GM12865 (cell line): ENCODE measurements at regions not wholly inside any gene's neighbourhood (a gene's known extent, or its start where the extent isn't known, plus 50 kb on each side); places are given as distances from the start of the nearest gene placed in this dataset.
"Not testable (repeated sequence)": the region's sequence is repeated elsewhere in the genome, so short reads cannot be mapped to it uniquely, and the experiment has no call there.

ENCODE experiments used
- DNase-seq: peaks from one replicate; pipeline ENCODE4 v3.0.0; 2010; ENCODE audit warnings: low read depth
- H3K4me3 ChIP-seq: 2 replicates; pipeline ENCODE4 v1.5.1; 2011; ENCODE audit warnings: mild to moderate bottlenecking, low read depth, low read length, control low read depth
- TF ChIP-seq, protein P1 (sequence below): IDR thresholded peaks from 2 replicates; pipeline ENCODE4 v1.5.1; 2011; ENCODE audit warnings: low read length, control low read depth, low read depth, inconsistent platforms; ENCODE audit not compliant: insufficient read depth; ENCODE audit errors: missing control alignments

DNA sequence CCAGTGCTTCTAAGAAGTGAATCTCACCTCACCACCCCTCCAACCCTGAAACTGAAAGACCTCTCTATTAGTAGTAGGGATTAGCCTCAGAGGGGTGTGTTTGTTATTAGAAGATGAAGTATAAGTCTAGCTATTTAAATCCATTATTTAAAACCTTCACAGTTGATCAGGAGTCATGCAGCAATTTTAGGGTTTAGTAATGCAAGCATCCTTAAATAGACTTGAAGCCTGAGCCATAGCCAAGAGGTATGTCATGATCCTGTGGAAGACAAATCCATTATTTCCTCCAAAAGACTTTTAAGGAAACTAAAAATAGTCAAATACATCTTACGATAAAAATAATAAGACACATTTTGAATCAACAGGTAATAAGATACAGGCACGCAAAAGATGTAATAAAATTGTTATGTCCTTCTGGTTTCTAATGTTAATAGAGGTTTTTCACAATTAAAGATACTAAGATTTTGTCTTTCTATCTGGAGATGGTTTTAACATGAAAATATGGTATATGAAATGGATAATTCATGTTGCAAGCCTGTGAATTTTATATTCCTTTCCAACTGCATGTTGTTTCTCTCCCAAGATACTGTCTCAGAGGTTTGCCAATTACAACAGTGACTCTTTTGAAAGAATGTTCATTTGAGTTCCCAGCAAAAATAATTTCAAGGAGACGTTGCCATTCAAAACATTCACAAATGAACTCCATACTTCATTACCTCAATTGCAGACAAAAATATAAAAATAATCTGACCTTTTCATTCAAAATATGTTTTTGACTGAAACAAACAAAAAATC, 68.0 kb downstream of the LUZP4 start:
- TF ChIP-seq, protein P1, sequence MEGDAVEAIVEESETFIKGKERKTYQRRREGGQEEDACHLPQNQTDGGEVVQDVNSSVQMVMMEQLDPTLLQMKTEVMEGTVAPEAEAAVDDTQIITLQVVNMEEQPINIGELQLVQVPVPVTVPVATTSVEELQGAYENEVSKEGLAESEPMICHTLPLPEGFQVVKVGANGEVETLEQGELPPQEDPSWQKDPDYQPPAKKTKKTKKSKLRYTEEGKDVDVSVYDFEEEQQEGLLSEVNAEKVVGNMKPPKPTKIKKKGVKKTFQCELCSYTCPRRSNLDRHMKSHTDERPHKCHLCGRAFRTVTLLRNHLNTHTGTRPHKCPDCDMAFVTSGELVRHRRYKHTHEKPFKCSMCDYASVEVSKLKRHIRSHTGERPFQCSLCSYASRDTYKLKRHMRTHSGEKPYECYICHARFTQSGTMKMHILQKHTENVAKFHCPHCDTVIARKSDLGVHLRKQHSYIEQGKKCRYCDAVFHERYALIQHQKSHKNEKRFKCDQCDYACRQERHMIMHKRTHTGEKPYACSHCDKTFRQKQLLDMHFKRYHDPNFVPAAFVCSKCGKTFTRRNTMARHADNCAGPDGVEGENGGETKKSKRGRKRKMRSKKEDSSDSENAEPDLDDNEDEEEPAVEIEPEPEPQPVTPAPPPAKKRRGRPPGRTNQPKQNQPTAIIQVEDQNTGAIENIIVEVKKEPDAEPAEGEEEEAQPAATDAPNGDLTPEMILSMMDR = no peak
- H3K4me3 ChIP-seq = no peak overlapping the region
- peak; percentile 32 for DNase-seq

DNA sequence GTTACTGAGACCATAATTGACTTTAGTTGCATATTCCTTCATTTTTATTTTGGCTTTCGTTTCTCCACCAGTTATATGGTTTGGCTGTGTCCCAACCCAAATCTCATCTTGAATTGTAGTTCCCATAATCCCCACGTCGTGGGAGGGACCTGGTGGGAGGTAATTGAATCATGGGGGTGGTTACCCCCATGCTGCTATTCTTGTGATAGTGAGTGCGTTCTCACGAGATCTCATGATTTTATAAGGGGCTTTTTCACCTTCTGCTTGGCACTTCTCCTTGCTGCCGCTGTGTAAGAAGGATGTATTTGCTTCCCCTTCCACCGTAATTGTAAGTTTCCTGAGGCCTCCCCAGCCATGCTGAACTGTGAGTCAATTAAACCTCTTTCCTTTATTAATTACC, 70.0 kb downstream of the LUZP4 start:
- not testable (repeated sequence) for H3K4me3 ChIP-seq, DNase-seq

DNA sequence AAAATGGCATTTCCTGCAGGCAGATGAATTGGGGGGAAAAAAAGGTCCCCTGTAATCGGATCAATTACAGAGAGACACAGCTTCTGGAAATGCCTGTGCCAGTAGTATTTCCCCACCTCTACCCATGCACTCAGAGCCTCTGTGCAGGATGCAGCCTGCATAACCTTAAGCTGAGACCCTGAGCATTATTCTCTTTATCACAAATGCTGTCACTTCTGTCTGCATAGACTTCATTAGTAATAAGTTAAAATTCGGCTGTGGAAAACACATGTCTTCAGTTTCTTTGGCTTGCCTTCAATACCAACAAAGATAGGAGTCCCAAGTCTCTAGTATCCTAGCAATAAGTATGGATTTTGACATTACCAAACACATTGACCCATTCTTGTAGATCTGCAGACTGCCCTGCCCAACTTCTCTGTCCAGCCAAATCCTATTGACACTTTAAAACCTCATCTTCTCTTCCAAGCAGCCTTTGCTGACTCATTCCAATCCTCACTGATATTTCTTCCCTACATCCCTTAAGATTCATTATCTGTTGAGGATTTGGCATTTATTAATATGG, 70.8 kb downstream of the LUZP4 start:
- no peak for DNase-seq
- TF ChIP-seq, protein P1 = no peak
- no peak overlapping the region for H3K4me3 ChIP-seq

DNA sequence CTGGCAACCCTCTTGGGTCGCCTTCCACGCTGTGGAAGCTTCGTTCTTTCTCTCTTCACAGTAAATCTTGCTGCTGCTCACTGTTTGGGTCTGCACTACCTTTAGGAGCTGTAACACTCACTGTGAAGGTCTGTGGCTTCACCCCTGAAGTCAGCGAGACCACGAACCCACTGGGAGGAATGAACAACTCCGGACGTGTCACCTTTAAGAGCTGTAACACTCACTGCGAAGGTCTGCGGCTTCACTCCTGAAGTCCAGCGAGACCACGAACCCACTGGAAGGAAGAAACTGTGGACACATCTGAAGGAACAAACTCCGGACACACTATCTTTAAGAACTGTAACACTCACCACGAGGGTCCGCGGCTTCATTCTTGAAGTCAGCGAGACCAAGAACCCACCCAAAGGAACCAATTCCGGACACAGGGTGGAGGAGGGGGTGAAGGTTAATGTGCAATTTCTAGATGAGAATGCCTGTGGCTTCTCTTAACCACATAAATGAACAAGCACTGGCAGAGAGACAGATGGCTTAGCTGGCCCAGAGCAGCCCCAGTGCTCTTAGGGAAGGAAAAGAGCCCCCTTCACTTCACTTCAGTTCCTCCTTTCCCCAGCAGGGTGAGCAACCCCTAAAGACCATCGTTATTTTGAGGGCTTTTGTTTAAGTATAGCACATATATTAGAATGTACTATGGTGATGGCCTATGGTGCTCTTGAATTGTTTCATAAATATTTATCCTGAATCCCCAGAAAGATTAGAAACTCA, 73.0 kb downstream of the LUZP4 start:
- peak; percentile 28 for DNase-seq
- H3K4me3 ChIP-seq = no peak overlapping the region
- TF ChIP-seq, protein P1 = no peak

DNA sequence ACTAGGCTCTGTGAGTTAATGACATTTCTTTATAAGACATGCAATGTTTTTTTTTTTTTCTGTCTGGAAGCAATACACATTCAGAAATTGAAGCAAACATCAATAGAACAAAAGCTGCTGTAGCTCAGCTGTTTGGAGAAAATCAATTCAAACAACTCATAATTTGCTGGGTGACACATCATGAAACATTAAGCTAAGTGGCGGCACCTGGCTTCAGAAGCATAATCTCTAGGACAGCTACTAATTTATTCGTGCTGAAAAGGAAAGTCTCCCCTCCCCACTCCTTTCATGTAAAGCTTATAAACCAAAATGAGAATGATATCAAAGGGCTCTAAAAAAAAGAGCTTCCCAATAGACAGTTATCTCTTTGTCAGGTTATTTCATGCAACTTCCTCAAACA, 73.9 kb downstream of the LUZP4 start:
- no peak for DNase-seq
- H3K4me3 ChIP-seq = no peak overlapping the region
- TF ChIP-seq, protein P1 = no peak

DNA sequence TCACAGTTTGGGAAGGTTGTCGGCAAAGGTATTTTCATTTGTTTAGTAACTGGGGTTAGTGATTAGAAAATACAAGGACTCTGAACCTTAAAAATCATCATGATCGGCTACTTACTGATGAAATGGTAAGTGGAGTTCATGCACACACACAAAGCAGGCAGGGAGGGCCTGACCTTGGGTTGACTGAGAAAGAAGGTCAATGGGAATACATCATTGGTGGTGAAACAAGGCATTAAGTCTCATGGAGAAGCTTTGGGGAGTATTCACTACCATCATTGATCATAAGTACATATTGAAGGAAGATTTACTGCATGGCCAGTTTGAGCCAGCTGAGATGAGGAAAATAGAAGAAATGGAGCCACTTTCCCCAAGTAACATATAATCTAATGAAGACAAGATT, 74.4 kb downstream of the LUZP4 start:
- TF ChIP-seq, protein P1 = no peak

DNA sequence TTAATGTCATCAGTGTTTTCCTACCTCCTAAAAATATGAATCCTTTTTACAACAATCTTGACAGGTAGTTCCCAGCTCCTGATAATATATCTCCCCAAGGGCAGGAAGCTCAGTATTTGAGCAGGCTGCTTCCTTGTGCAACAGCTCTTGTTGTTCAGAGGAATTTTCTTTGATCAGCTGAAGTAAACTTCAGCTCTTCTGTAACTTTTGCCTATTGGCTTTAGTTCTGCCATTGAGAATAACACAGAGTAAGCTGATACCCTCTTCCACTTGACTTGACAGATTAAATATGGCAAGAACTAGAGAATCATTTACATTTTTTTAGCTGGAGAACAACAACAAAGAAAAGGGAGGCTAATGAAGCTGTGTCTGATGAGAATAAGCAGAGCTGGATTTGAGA, 75.2 kb downstream of the LUZP4 start:
- DNase-seq = no peak
- TF ChIP-seq, protein P1 = no peak
- H3K4me3 ChIP-seq = no peak overlapping the region

More for the DNA sequence above, 74.4 kb downstream of the LUZP4 start:
- no peak overlapping the region for H3K4me3 ChIP-seq
- DNase-seq = no peak
